Fibroblast of the conjunctiva (primary cell): ENCODE measurements at regions not wholly inside any gene's neighbourhood (a gene's known extent, or its start where the extent isn't known, plus 50 kb on each side); places are given as distances from the start of the nearest gene placed in this dataset.
"Not testable (repeated sequence)": the region's sequence is repeated elsewhere in the genome, so short reads cannot be mapped to it uniquely, and the experiment has no call there.

ENCODE experiments used
- DNase-seq: peaks from one replicate; pipeline ENCODE4 v3.0.0-alpha.2; 2010; ENCODE audit warnings: low read depth

DNA sequence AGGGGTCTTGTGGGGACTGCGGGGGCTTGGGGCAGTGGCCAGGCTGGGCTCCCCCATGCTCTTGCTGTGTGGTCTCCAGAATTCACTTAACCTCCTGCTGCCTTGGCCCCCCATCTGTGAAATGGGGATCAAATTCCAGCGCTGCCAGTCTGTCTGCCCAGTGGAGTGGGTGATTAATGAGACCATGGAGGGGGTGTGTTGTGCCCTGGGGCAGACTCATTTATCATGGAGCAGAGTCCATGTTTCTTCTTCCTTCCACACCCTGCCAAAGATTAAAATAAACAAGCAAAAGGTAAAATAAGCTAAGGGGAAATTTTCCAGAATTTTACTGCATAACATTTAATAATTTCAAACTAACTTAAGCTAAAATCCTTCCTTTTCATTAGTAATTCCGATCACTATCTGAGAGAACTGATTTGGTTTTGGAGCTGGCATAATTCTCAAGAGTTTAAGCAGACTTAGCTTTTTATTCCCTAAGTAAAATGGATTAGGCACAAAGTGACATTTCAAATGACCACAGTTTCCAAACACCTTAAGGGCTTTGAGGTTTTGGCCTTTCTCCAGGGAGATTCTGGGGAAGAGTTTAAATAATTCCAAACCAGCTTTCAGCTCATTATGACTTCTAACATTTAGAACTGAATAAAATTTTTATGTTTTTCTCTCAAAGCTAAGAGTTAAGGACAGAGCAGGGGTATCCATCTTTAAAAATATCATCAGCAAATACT lies 211.9 kb downstream of the CXCL12 start:
- no peak for DNase-seq

DNA sequence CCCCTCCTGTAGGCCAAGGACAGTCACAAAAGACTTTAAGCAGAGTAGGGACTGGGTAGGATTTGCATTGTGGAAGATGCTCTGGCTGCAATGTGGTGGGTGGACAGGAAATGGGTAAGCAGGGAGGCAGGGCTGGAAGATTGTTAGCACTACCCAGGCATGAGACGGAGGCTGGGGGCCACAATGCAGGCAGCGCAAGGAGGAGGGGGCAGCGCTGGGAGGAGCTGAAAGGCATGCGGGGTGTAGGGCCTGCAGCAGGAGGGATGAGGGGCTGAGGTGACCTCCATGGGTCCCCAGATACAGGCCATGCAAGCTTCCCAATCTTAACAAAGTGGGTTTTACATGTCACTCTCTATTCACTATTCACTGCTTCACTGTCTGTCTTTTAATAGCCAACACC lies 213.1 kb downstream of the CXCL12 start:
- DNase-seq = no peak

DNA sequence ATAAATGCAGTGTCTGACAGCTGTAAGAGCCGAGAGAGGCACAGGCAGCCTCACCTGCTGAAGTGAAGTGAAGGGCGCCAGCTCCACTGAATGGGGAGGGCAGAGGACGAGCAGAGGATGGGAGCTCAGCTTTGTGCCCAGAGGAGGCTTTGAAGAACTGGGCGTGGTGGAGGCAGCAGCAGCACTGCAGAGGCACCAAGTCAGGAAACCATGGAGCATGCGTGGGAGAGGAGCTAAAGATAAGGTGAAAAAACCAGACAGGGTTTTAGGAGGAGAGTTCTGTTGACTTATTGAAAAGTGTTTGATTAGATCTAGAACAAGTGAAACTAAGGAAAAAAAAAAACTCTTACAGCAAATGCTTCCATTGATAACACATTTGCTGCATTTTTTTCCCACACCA lies 216.4 kb downstream of the CXCL12 start:
- DNase-seq = no peak

DNA sequence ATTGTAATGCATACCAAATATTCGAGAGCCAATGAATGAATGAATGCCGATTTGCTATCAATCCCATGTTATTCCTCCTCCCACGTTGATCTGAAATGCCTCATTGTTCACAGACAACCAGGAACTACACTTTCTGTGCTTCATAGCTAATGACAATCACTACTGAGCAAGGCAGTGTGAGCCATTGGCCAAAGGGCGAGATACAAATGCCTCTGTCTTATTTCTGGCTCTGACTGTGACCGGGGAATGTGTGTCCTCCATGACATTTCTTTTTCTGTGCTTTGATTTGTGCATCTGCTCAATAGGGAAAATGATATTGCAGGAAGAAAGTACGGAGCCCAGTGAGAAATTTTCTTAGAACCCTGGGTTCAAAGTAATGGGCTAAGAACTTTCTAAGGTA lies 217.1 kb downstream of the CXCL12 start:
- no peak for DNase-seq

DNA sequence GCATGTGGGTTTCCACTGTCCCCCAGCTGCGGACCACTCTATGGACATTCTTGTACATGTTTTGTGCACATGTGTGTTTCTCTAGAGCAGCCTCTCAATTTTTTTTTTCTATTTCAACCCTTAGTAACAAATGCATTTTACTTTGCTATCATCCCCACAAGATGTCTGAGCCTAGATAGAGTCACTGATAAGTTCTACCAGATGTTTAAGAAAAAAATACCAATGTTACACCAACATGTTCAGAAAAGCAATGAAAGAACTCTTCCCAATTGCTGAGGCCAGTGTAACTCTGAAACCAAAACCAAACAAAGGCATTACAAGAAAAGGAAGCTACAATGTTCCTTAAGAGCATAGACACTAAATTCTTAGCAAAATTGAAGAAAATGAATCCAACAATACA lies 218.5 kb downstream of the CXCL12 start:
- DNase-seq = no peak

DNA sequence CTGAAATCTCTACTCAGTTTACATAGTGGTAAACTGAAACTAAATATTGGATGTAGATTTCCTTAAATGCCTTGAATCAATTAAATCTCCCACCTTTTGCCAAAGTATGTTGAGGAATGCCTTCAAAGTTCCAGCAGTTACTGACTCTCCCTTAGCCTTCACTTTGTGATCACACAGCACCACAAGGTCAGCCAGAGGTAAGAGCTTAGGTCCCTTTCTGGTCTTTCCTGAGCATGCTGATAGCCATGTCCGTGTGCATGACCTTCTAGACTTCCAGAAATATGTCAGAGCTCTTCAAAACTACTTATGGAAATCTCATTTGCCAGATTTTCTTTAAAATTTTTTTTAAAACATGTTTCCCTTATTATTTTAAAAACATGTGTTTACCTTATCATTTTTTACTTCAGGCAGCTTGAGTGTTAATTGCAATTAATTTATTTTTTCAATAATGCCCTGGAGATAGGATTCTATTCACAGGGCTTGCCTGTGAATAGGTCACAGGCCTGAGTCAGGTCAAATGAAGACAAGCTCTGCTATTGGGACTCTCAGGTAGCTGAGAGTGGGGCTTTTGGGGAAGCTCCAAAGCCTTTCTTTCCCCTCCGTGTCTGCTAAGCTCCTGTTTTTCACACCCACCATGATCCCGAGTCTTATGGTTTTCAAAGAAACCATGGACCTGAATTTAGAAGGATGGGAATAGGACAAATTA lies 220.5 kb downstream of the CXCL12 start:
- no peak for DNase-seq

DNA sequence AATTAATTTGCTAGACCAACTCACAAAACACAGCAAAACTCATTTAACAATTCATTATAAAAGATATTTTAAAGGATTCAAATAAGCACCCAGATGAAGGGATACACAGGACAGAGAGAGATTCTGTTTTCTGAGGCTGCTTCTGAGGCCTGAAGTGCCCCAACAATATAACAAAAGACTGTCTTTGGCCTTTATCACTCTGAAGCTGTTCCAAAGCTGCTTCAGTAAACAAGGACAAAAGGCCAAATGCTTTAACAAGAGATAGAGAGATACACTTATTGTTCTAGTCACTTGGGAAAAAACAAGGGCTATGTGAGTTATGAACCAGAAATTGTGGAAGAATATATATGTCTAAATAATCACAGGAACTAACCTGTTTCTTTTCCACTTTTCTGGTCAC lies 223.7 kb downstream of the CXCL12 start:
- DNase-seq = no peak

DNA sequence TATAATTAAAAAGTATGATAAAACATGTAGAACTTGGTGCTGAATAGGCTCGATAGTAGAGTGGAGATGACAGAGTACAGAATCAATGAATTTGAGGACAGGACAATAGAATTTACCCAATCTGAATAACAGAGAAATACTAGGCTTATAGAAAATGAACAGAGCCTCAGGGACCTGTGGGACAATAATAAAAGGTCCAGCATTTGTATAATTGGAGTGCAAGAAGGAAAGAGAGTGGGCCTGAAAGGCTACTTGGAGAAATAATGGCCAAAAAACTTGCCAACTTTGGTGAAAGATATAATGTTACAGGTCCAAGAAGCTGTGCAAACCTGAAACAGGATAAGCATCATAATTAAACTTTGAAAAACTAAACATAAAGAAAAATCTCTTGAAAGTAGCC lies 227.3 kb downstream of the CXCL12 start:
- DNase-seq = no peak

DNA sequence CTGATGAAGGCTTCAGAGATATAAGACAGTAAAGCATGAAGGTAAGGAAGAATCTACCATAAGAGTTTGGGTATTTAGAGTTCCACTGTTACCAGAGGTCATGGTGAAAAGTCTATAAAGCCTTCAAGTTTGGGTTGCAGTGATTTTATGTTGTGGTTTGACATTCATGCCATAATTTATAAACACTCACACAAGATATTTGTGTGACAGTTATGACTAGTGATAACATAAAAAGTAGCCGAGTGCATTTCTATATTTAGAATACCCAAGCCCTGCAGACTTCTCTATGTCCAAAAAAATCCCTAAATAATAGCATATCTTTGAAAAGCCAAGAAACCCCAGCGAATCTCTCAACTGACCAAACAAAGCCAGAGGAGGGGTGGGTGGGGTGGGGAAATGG lies 229.9 kb downstream of the CXCL12 start:
- DNase-seq = no peak

DNA sequence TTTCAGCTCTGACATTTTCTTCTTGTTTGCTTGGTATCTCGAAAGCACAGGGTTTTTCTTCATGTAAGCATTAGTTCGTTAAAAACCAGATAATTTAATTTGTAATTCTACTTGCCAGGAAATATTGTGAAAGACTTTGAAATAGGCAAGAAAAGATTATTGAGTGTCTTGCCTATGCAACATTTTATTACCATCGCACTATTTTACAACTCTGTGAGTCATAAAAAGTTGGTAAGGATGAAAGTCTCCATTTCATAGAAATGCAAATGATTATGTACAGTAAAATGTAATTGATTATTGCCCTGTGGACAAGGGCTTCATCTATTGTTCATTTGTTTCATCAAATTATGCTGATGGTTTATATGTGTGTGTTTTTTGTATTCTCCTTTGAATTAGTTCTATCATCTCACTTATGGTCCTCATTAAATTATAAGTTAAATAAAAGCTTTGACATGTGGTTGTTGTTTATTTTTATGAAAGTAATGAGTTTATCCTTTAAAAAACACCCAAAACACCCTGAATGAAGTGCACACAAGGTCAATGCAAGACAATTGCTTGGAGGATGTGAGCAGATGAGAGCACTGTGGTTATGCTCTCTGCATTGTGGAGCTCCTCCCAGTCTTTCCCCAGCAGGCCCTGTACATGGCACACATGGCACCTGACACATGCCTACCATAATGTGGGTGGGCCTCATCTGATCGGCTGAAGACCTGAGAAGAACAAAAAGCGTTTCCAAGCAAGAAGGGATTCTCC lies 230.8 kb downstream of the CXCL12 start:
- no peak for DNase-seq

DNA sequence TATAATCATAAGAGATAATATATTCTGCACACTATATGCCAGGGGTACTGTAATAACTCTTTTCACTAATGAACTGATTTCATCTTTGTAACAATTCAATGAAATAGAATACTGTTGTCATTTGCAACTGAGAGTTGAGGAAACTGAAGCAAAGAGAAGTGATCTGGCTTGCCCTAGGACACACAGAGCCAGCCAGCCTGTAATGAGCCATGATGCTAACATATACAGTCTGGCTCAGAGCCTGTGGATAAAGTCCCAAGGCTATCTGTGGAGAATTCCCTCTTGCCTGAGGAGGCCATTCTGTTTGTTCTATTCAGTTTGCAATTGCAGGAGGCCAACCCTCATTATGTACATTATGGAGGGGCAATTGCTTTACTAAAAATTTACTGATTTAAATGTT lies 241.3 kb downstream of the CXCL12 start:
- DNase-seq = no peak

DNA sequence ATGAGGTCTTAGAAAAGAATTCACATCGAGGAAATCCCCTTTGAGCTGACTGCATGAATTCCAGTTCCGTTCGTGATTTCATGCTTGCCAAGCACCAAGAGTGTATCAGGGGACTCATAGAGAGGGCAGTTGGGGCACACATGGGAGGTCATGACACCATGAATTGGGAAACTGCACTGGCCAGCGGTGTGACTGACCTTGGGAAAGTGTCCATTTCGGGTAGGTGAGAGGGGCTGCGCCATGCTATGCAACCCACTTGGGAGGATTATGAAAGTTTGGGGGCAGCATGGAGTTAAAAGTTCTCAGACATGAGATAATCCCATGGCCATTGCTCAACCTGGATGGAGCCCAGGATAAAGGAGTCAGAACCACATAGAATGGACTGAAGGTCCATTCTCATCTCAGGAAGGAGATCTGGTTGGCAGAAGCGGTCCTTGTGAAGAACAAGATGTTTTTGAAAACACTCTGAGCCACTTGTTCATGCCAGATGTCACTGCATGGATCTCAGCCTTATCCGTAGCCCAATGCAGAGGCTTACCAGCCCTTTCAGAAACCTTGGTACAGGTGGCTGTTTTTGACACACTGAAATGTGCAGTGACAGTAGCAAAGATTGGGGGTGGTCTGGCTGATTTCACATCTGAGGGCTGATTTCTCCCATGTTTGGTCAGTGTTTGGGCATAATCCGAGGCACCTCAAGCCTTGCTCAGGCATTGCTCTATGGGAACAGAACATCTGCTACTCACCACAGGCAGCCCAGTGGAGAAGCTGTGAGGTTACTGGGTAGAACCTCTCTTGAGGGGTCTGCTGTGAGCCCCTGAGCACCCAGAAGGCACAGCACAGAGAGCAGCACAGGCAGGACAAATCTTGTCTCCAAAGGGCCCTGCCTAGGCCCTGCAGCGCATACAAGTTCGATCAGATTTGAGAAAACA lies 252.3 kb downstream of the CXCL12 start:
- no peak for DNase-seq

DNA sequence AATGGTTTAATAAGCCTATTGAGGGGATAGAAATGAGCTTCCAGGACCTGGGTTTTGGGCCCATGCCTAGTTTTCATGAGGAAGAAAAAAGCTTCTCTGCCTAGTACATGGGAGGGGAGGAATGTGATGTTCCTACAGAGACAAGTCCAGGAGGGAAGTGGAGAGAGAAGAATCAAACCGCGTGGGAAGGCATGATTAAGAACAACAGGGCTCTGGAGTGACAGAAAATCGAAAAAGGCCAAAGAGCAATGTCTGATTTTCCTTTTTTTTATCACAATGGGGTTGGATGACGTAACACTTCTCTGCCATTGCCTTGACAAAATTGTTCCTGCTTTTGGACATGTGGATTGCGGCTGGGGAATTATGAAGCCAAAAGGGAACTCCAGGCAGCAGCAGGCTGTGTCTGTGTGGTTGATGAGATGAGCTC lies 258.6 kb downstream of the CXCL12 start:
- no peak for DNase-seq

DNA sequence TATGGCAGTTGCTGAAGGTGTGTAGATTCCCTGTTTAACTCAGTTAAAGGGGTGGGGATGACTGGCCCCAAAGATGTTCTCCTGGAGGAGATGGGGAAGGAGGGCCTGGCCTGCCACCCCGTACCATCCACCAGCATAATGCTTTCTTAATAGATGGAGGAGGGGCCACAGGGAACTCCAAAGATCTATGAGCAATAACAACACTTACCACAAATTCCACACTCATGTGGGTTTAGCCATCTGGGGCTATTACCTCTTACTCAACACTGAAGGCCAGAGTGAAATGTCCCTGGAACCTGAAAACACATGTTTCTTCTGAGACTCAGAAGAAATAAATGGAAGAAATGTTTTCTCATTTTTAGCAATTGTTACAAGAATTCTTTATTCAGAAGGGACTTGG lies 259.0 kb downstream of the CXCL12 start:
- DNase-seq = peak; percentile 73

DNA sequence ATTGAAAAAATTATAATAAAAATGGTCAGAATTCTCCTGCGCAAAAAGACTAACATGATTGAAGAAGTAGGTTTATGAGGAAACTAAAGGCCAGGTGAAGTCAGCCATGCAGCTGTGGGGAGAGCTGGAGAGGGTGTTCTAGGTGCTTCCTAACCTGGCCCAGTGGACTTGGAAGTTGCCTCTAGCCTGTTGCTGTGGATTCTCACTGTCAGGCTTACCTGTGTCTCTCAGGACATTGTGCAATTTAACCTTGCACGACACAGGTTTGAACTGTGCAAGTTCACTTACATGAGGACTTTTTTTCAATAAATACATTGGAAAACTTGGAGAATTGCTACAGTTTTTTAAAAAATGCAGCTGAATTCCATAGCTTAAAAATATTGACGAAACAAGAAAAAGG lies 266.4 kb downstream of the CXCL12 start:
- DNase-seq = no peak

DNA sequence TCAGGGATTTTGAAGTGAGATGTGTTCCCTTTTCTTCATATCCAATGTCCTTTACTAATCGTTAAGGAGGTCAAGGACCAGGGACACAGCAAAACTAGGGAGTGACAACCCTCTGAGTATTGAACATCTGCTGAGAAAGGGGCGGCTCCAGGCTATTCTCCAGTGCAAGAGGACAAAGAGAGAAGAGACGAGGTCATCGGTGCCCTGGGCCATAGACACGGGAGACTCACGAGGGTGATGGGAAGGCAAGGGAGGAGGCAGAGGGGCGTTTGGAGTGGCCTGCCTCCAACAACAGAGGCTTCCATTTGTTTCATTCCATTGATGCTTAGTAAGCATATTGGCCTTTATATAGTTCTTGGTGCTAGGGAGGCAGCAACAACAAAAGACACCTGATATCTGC lies 268.4 kb downstream of the CXCL12 start:
- no peak for DNase-seq

DNA sequence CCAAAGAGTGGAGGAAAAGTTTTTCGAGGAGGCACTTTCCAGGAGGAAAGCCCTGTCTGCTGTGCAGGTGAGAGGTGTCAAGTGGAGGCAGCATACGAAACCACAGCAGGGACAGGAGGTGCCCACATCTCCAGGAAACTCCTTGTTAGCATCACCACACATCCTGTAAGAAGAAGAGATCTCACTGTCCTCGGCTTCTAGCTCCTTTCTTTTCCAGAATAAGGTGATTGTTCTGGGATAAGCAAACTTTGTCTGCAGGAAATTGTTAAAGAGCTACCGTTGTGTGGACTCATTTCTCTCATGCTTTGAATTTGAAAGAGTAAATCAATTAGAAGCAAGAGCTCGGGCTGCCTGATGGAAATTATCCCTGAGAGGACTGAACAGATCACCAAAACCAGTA lies 269.4 kb downstream of the CXCL12 start:
- DNase-seq = no peak

DNA sequence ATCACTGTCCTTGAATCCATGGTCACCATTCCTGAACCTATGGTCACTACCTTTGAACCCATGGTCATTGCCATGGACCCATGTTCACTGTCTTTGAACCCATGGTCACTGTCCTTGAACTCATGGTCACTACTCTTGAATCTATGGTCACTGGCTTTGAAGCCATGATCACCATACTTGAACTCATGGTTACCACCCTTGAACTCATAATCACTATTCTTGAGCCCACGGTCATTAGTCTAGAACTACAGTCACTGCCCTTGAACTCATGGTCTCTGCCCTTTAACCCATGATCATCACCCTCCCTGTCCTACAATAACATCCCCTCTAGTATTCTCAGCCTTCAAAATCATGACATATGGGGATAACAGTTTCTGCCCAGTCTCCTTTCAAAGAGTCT lies 270.5 kb downstream of the CXCL12 start:
- no peak for DNase-seq

DNA sequence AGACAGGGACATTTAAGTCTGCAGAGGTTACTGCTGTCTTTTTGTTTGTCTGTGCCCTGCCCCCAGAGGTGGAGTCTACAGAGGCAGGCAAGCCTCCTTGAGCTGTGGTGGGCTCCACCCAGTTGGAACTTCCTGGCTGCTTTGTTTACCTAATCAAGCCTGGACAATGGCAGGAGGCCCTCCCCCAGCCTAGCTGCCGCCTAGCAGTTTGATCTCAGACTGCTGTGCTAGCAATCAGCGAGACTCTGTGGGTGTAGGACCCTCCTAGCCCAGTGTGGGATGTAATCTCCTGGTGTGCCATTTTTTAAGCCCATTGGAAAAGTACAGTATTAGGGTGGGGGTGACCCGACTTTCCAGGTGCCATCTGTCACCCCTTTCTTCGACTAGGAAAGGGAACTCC lies 272.6 kb downstream of the CXCL12 start:
- not testable (repeated sequence) for DNase-seq

DNA sequence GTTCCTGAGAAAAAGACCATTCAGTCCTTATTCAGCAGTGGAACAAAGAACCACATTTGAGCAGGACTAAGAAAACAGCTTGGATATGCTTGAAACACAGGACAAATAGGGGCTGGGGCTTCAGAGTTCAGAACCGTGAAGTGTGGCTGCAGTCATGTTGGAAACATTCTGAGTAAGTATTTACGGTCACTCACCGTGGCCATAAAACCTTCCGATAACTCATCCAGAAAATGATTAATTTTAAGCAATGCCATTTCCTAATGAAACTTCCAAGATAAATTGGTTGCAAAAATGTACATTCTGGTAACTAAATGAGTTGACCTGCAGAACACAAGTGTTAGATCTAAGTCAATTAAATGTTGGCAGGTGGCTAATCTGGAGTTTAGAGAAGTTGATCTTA lies 279.2 kb downstream of the CXCL12 start:
- DNase-seq = no peak

DNA sequence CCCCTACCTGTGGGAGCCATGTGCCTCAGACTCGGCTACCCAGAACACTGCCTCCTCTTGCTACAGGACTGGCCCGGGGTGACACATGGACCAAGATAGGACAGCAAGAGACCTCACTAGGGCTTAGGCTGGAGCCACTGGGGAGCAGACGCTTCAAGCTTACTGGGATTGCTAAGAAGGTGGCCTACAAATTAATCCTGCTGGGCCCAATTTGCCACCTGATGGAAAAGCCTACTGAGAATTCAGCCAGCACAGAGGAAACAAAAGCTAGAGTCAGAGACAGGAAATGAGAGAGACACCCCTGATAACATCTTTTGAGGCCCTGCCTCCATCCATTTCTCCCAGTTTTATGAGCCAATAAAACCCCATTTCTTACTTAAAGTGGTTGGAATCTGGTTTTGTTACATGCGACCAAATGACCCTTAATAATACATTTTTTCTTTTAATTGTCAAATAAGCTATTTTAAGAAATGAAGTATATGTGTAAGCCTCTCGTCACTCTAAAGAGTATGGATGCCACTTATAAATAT lies 282.1 kb downstream of the CXCL12 start:
- DNase-seq = no peak

DNA sequence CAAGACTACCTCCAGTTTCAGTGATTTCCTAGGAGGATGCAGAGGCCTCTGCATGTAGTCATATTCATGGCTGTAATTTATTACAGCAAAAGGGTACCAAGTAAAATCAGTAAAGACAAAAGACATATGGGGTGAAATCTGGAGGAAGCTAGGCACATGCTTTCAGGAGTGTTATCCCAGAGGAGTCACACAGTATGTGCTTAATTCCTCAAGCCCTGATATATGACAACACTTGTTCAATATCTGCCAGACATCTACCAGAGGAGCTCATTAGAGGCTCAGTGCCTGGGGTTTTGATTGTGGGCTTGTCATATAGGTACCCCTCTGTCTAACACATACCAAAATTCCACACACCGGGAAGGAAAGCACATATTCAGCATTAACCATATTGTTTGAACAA lies 283.8 kb downstream of the CXCL12 start:
- no peak for DNase-seq
